GM23338 (cell line): ENCODE measurements at regions not wholly inside any gene's neighbourhood (a gene's known extent, or its start where the extent isn't known, plus 50 kb on each side); places are given as distances from the start of the nearest gene placed in this dataset.

ENCODE experiments used
- ATAC-seq: fragments of 200-7000 bp; cut with Tn5 transposase; 3 replicates; pipeline ENCODE4 v1.9.1; 2020
- DNase-seq: peaks from one replicate; pipeline ENCODE4 v3.0.0-alpha.2; 2015; ENCODE audit warnings: low spot score
- H2AFZ ChIP-seq: fragments of 200-600 bp; sonication (generic); 2 replicates; pipeline ENCODE4 v1.8.0; 2016; ENCODE audit warnings: antibody characterized with exemption, mild to moderate bottlenecking, moderate library complexity
- H3F3A ChIP-seq: fragments of 200-600 bp; sonication (generic); replicated peaks from 2 replicates; pipeline ENCODE4 v1.8.0; 2017; ENCODE audit warnings: antibody characterized with exemption, mixed run types, low read depth
- H3K27ac ChIP-seq: fragments of 200-600 bp; sonication (generic); 2 replicates; pipeline ENCODE4 v1.6.1; 2016; ENCODE audit warnings: low read depth
- H3K27me3 ChIP-seq: fragments of 200-600 bp; sonication (generic); 2 replicates; pipeline ENCODE4 v1.8.0; 2016; ENCODE audit warnings: mild to moderate bottlenecking, mixed run types, moderate library complexity; ENCODE audit not compliant: insufficient read depth
- H3K36me3 ChIP-seq: fragments of 200-600 bp; sonication (generic); 2 replicates; pipeline ENCODE4 v1.8.0; 2016; ENCODE audit warnings: mild to moderate bottlenecking; ENCODE audit not compliant: insufficient read depth
- H3K4me1 ChIP-seq: fragments of 200-600 bp; sonication (generic); 2 replicates; pipeline ENCODE4 v1.8.0; 2016; ENCODE audit warnings: mild to moderate bottlenecking, moderate library complexity; ENCODE audit not compliant: insufficient read depth
- H3K4me2 ChIP-seq: fragments of 200-600 bp; sonication (generic); 2 replicates; pipeline ENCODE4 v1.7.1; 2017; ENCODE audit warnings: mixed run types
- H3K4me3 ChIP-seq: fragments of 200-600 bp; sonication (generic); 2 replicates; pipeline ENCODE4 v1.6.1; 2016; ENCODE audit warnings: mixed run types
- H3K79me2 ChIP-seq: fragments of 200-600 bp; sonication (generic); replicated peaks from 2 replicates; pipeline ENCODE4 v1.8.0; 2017; ENCODE audit warnings: mild to moderate bottlenecking; ENCODE audit not compliant: insufficient read depth
- H3K9me2 ChIP-seq: fragments of 200-600 bp; sonication (generic); 2 replicates; pipeline ENCODE4 v1.8.0; 2017; ENCODE audit not compliant: insufficient read depth
- H4K20me1 ChIP-seq: fragments of 200-600 bp; sonication (generic); replicated peaks from 2 replicates; pipeline ENCODE4 v1.8.0; 2017; ENCODE audit warnings: mild to moderate bottlenecking; ENCODE audit not compliant: insufficient read depth
- H3K27ac Mint-ChIP-seq: 2 replicates; pipeline ENCODE4 v1.8.0; 2020; ENCODE audit warnings: inconsistent platforms, mild to moderate bottlenecking, moderate library complexity, mixed read lengths
- H3K27me3 Mint-ChIP-seq: 3 replicates; pipeline ENCODE4 v1.8.0; 2022; ENCODE audit warnings: low read depth, mild to moderate bottlenecking, moderate library complexity, mixed read lengths, inconsistent platforms; ENCODE audit not compliant: insufficient read depth, poor library complexity
- H3K36me3 Mint-ChIP-seq: 3 replicates; pipeline ENCODE4 v1.8.0; 2021; ENCODE audit warnings: low read depth, mild to moderate bottlenecking, inconsistent platforms, moderate library complexity, mixed read lengths
- H3K4me1 Mint-ChIP-seq: 3 replicates; pipeline ENCODE4 v1.8.0; 2020; ENCODE audit warnings: mild to moderate bottlenecking, inconsistent platforms, mixed read lengths
- H3K4me3 Mint-ChIP-seq: 3 replicates; pipeline ENCODE4 v1.8.0; 2021; ENCODE audit warnings: moderate library complexity, mild to moderate bottlenecking, inconsistent platforms, mixed read lengths
- H3K9me3 Mint-ChIP-seq: 3 replicates; pipeline ENCODE4 v1.8.0; 2020; ENCODE audit warnings: moderate library complexity, mild to moderate bottlenecking, inconsistent platforms, mixed read lengths
- CREB1 ChIP-seq: fragments of 250-450 bp; sonication (Bioruptor Pico); IDR thresholded peaks from 2 replicates; pipeline ENCODE4 v1.5.0; 2020; ENCODE audit warnings: low read depth, mild to moderate bottlenecking, moderate library complexity
- CTCF ChIP-seq, 2 experiments: fragments of 200-600 bp in 1 of 2; sonication (generic) in 1 of 2; conservative IDR thresholded peaks; 2 replicates each; pipeline versions ENCODE4 v1.5.1 to v1.6.1; 2016 to 2017; ENCODE audit warnings: antibody characterized with exemption in 2 of 2, low read depth in 2 of 2, mild to moderate bottlenecking in 2 of 2, moderate library complexity in 1 of 2
- EZH2phosphoT487 ChIP-seq: fragments of 200-600 bp; sonication (generic); IDR thresholded peaks from one replicate; pipeline ENCODE4 v1.8.1; 2018; ENCODE audit warnings: antibody characterized with exemption; ENCODE audit not compliant: unreplicated experiment
- NANOG ChIP-seq: IDR thresholded peaks from 2 replicates; pipeline ENCODE4 v1.6.1; 2016; ENCODE audit warnings: antibody characterized with exemption, borderline replicate concordance
- POLR2AphosphoS5 ChIP-seq: IDR thresholded peaks from 2 replicates; pipeline ENCODE4 v1.6.1; 2016; ENCODE audit warnings: antibody characterized with exemption, low read depth
- STAT1 ChIP-seq: IDR thresholded peaks from one replicate; pipeline ENCODE4 v1.6.1; 2016; ENCODE audit warnings: antibody characterized with exemption; ENCODE audit not compliant: unreplicated experiment
- ZNF462 ChIP-seq: fragments of 250-450 bp; sonication (Bioruptor Pico); IDR thresholded peaks from 2 replicates; pipeline ENCODE4 v1.5.0; 2020; ENCODE audit warnings: mild to moderate bottlenecking, moderate library complexity
- TF ChIP-seq, protein P1 (sequence below): IDR thresholded peaks from one replicate; pipeline ENCODE4 v1.6.1; 2018; ENCODE audit warnings: antibody characterized with exemption; ENCODE audit not compliant: unreplicated experiment

DNA sequence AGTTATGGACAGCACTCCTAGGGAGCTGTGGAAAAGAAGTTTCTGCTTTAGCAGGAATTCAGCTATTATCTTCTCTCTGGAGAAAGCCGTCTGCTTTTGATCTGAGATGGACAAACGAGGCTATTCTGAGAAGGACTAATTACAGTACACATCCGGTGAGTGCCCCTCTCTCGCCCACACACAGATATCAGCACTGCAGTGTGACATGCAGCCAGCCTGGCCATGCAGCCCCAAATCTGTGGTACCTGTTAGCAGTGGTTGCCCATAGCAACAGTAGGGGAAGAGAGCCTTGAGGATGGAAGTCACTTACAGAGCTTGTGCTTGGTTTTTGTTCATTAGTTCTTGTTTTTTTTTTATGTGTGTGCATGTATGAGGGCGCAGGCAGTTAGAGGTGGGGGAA lies 73.9 kb upstream of the TRIB2 start:
- Mint-ChIP-seq H3K36me3 (0 out of 3 replicates have a peak, but pooled peaks cover 3% of the 10 kb centered on the region), H3K4me1 (no peaks in the 10 kb centered on the region), H3K9me3 (peaks cover 14% of the 10 kb centered on the region), H3K4me3 (no peak overlapping the region), H3K27ac (no peak overlapping the region), H3K27me3 (peaks cover 2% of the 10 kb centered on the region)
- H3K9me2 ChIP-seq = peaks cover 7% of the 10 kb centered on the region; the same call in 1 of the 2 replicates
- no peak for DNase-seq
- no peaks in the 10 kb centered on the region for H3K79me2 ChIP-seq
- H4K20me1 ChIP-seq = no peaks in the 10 kb centered on the region
- no peaks in the 10 kb centered on the region for H3K27me3 ChIP-seq
- no peak overlapping the region for H3K4me3 ChIP-seq
- no peak overlapping the region for H3K4me2 ChIP-seq
- no peaks in the 10 kb centered on the region for H3F3A ChIP-seq
- H3K36me3 ChIP-seq = no peaks in the 10 kb centered on the region
- no peaks in the 10 kb centered on the region for H3K4me1 ChIP-seq
- no peak for ATAC-seq
- H3K27ac ChIP-seq = no peak overlapping the region
- TF ChIP-seq, protein P1, sequence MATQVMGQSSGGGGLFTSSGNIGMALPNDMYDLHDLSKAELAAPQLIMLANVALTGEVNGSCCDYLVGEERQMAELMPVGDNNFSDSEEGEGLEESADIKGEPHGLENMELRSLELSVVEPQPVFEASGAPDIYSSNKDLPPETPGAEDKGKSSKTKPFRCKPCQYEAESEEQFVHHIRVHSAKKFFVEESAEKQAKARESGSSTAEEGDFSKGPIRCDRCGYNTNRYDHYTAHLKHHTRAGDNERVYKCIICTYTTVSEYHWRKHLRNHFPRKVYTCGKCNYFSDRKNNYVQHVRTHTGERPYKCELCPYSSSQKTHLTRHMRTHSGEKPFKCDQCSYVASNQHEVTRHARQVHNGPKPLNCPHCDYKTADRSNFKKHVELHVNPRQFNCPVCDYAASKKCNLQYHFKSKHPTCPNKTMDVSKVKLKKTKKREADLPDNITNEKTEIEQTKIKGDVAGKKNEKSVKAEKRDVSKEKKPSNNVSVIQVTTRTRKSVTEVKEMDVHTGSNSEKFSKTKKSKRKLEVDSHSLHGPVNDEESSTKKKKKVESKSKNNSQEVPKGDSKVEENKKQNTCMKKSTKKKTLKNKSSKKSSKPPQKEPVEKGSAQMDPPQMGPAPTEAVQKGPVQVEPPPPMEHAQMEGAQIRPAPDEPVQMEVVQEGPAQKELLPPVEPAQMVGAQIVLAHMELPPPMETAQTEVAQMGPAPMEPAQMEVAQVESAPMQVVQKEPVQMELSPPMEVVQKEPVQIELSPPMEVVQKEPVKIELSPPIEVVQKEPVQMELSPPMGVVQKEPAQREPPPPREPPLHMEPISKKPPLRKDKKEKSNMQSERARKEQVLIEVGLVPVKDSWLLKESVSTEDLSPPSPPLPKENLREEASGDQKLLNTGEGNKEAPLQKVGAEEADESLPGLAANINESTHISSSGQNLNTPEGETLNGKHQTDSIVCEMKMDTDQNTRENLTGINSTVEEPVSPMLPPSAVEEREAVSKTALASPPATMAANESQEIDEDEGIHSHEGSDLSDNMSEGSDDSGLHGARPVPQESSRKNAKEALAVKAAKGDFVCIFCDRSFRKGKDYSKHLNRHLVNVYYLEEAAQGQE = no peak
- TF ChIP-seq CTCF (conservative IDR thresholded peaks at IDR 0.05; ENCODE audit: low read depth in 2 of 2) (no peak), STAT1 (no peak), NANOG (no peak), EZH2phosphoT487 (no peak)
- H2AFZ ChIP-seq = no peak overlapping the region

- no peak for DNase-seq
- Mint-ChIP-seq H3K27ac (no peak overlapping the region), H3K4me3 (no peak overlapping the region), H3K4me1 (no peaks in the 10 kb centered on the region), H3K27me3 (no peaks in the 10 kb centered on the region), H3K9me3 (peaks cover 14% of the 10 kb centered on the region), H3K36me3 (0 out of 3 replicates have a peak, but pooled peaks cover 3% of the 10 kb centered on the region)
- H2AFZ ChIP-seq = no peak overlapping the region
- H4K20me1 ChIP-seq = no peaks in the 10 kb centered on the region
- no peaks in the 10 kb centered on the region for H3K36me3 ChIP-seq
- no peak for ATAC-seq
- peaks cover 6% of the 10 kb centered on the region; the same call in 1 of the 2 replicates for H3K9me2 ChIP-seq
- H3F3A ChIP-seq = no peaks in the 10 kb centered on the region
- H3K27me3 ChIP-seq = no peaks in the 10 kb centered on the region
- H3K79me2 ChIP-seq = no peaks in the 10 kb centered on the region
- H3K4me3 ChIP-seq = no peak overlapping the region
- H3K4me1 ChIP-seq = no peaks in the 10 kb centered on the region
- H3K4me2 ChIP-seq = no peak overlapping the region
- H3K27ac ChIP-seq = no peak overlapping the region
- TF ChIP-seq POLR2AphosphoS5 (no peak), CREB1 (CRISPR knock-in tag) (no peak), ZNF462 (CRISPR knock-in tag) (no peak)
Measured at GRCh38 chr2:12649602-12650400, 66.9 kb upstream of the TRIB2 start.
